Osteoblast (primary cell): ENCODE measurements at regions not wholly inside any gene's neighbourhood (a gene's known extent, or its start where the extent isn't known, plus 50 kb on each side); places are given as distances from the start of the nearest gene placed in this dataset.

Experiments used
- DNase-seq: peaks from one replicate; pipeline ENCODE4 v3.0.0; 2011; ENCODE audit warnings: low spot score, mixed read lengths; ENCODE audit not compliant: insufficient read length; ENCODE audit errors: missing footprints
- H2AFZ ChIP-seq: 2 replicates; pipeline ENCODE4 v1.6.0; 2011; ENCODE audit warnings: mild to moderate bottlenecking, low read length
- H3K27ac ChIP-seq: 2 replicates; pipeline ENCODE4 v1.5.1; 2011; ENCODE audit warnings: mild to moderate bottlenecking, low read depth, low read length, moderate library complexity
- H3K27me3 ChIP-seq: 2 replicates; pipeline ENCODE4 v1.6.0; 2012; ENCODE audit warnings: mild to moderate bottlenecking, control low read depth, inconsistent platforms, low read length, moderate library complexity; ENCODE audit not compliant: insufficient read depth
- H3K36me3 ChIP-seq: 2 replicates; pipeline ENCODE4 v1.5.1; 2011; ENCODE audit warnings: mild to moderate bottlenecking, low read length, control low read depth, moderate library complexity; ENCODE audit not compliant: insufficient read depth
- H3K4me1 ChIP-seq: 2 replicates; pipeline ENCODE4 v1.5.1; 2011; ENCODE audit warnings: mild to moderate bottlenecking, low read length, control low read depth, moderate library complexity; ENCODE audit not compliant: insufficient read depth
- H3K4me2 ChIP-seq: 2 replicates; pipeline ENCODE4 v1.6.0; 2011; ENCODE audit warnings: mild to moderate bottlenecking, low read length; ENCODE audit not compliant: insufficient read depth
- H3K4me3 ChIP-seq: fragments of 200-600 bp; sonication (generic); 3 replicates; pipeline ENCODE4 v1.5.1; 2012; ENCODE audit warnings: mild to moderate bottlenecking, low read length, inconsistent platforms; ENCODE audit not compliant: insufficient read depth
- H3K79me2 ChIP-seq: 2 replicates; pipeline ENCODE4 v1.6.0; 2012; ENCODE audit warnings: mild to moderate bottlenecking, low read length, control low read depth, inconsistent platforms; ENCODE audit not compliant: insufficient read depth
- H3K9me3 ChIP-seq: 2 replicates; pipeline ENCODE4 v1.5.1; 2011; ENCODE audit warnings: low read depth, low read length, control low read depth
- H4K20me1 ChIP-seq: 2 replicates; pipeline ENCODE4 v1.6.0; 2012; ENCODE audit warnings: mild to moderate bottlenecking, low read length, control low read depth; ENCODE audit not compliant: insufficient read depth
- CTCF ChIP-seq: IDR thresholded peaks from 2 replicates; pipeline ENCODE4 v1.5.1; 2011; ENCODE audit warnings: mild to moderate bottlenecking, low read depth, low read length, moderate library complexity; ENCODE audit errors: extremely low read depth

GRCh38 chr5:17796757-17797396, 162.6 kb downstream of the TAF11L14 start:
- Histone ChIP-seq H3K27ac (no peak overlapping the region), H3K79me2 (no peaks in the 10 kb centered on the region), H3K4me2 (no peak overlapping the region), H3K4me3 (no peak overlapping the region), H3K27me3 (no peaks in the 10 kb centered on the region), H2AFZ (no peak overlapping the region), H4K20me1 (no peaks in the 10 kb centered on the region), H3K36me3 (no peaks in the 10 kb centered on the region), H3K9me3 (no peaks in the 10 kb centered on the region), H3K4me1 (no peaks in the 10 kb centered on the region)
- no peak for TF ChIP-seq CTCF
- no peak for DNase-seq

DNA sequence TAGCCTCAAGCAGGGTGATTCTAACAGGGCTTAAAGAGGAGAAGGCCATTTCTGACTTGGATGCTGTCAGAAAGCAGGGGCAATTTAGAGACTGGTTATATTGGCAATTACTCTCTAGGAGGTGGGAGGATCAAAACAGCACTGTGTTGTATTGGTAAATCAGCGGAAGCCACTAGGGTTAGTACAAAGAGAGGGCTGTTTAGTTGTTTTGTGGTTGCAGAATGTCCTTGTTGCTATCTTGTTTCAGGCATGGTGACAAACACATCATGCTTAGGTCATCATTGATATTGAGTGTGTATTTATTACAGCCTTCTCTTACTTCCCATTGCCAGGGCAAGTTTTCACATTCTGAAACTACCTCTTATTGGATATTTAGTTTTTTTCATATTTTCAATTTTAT, 165.3 kb downstream of the TAF11L14 start:
- no peak overlapping the region for H3K4me2 ChIP-seq
- no peaks in the 10 kb centered on the region for H3K4me1 ChIP-seq
- H3K36me3 ChIP-seq = no peaks in the 10 kb centered on the region
- no peak for DNase-seq
- no peaks in the 10 kb centered on the region for H3K79me2 ChIP-seq
- H3K9me3 ChIP-seq = no peaks in the 10 kb centered on the region
- H3K27ac ChIP-seq = no peak overlapping the region
- H4K20me1 ChIP-seq = no peaks in the 10 kb centered on the region
- TF ChIP-seq CTCF = no peak
- no peak overlapping the region for H2AFZ ChIP-seq
- H3K27me3 ChIP-seq = no peaks in the 10 kb centered on the region
- H3K4me3 ChIP-seq = no peak overlapping the region

DNA sequence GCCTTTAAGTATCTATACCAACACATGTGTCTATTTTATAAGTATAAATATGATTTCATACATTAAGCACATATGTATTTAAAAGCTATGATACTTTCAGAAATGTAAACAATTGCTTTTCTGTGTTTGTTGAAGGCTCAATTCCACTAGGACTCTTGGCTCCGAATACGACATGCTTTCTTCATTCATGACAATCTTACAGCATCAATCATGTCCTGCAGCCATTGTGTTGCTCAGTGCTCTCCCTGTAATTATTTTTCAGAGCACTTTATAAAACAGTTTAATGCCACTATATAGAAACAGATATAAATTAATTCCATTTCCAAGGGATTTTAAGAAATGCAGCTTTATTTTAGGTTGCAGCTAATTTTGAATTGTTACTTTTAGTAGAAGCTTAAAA, 167.3 kb downstream of the TAF11L14 start:
- Histone ChIP-seq H3K9me3 (no peaks in the 10 kb centered on the region), H3K27me3 (no peaks in the 10 kb centered on the region), H4K20me1 (no peaks in the 10 kb centered on the region), H3K4me2 (no peak overlapping the region), H2AFZ (no peak overlapping the region), H3K4me1 (no peaks in the 10 kb centered on the region), H3K27ac (no peak overlapping the region), H3K79me2 (no peaks in the 10 kb centered on the region), H3K36me3 (no peaks in the 10 kb centered on the region), H3K4me3 (no peak overlapping the region)
- no peak for DNase-seq
- no peak for TF ChIP-seq CTCF

- Histone ChIP-seq H4K20me1 (no peaks in the 10 kb centered on the region), H3K4me2 (no peak overlapping the region), H3K4me3 (no peak overlapping the region), H3K4me1 (no peaks in the 10 kb centered on the region), H3K79me2 (no peaks in the 10 kb centered on the region), H3K27me3 (no peaks in the 10 kb centered on the region), H3K9me3 (no peaks in the 10 kb centered on the region), H3K36me3 (no peaks in the 10 kb centered on the region), H3K27ac (no peak overlapping the region), H2AFZ (no peak overlapping the region)
- no peak for DNase-seq
- no peak for TF ChIP-seq CTCF
These were observed 168.0 kb downstream of the TAF11L14 start for GRCh38 chr5:17802256-17802655.
